ENCODE measurements at regions not wholly inside any gene's neighbourhood (a gene's known extent, or its start where the extent isn't known, plus 50 kb on each side); places are given as distances from the start of the nearest gene placed in this dataset.

GRCh38 chr4:82275431-82276331 is 98.1 kb downstream of the HNRNPD start:
- TF ChIP-seq POLR2AphosphoS5 (IDR thresholded peaks at IDR 0.05; ENCODE audit: low read depth, low read length) (no peak), TAF1 (IDR thresholded peaks at IDR 0.05; ENCODE audit: borderline replicate concordance, low read depth, low read length) (no peak)
